PC-3 (cell line): ENCODE measurements at regions not wholly inside any gene's neighbourhood (a gene's known extent, or its start where the extent isn't known, plus 50 kb on each side); places are given as distances from the start of the nearest gene placed in this dataset.
"Not testable (repeated sequence)": the region's sequence is repeated elsewhere in the genome, so short reads cannot be mapped to it uniquely, and the experiment has no call there.

ENCODE experiments used
- ATAC-seq: fragments of 200-7000 bp; cut with Tn5 transposase; 2 replicates; pipeline ENCODE4 v1.9.1; 2020; ENCODE audit warnings: mild to moderate bottlenecking, moderate library complexity
- BruUV-seq: library from RNA; stranded (reverse); fragments of 400-500 nt; replicated peaks from 2 replicates; lab custom pipeline; 2021; lab: Mats Ljungman, UMichigan
- CTCF ChIA-PET: fragments of 300-600 bp; sonication (Branson Sonifier 250); formaldehyde crosslinking; loops from one replicate; lab custom pipeline; 2022; ENCODE audit warnings: antibody characterized with exemption; lab: Charles Lee
- POLR2A ChIA-PET: fragments of 300-600 bp; sonication (Branson Sonifier 250); formaldehyde crosslinking; loops from one replicate; lab custom pipeline; 2022; ENCODE audit warnings: antibody characterized with exemption; ENCODE audit not compliant: unreplicated experiment; lab: Charles Lee
- DNase-seq: peaks from one replicate; pipeline ENCODE4 v3.0.0-alpha.2; 2015
- H2AFZ ChIP-seq: fragments of 300-600 bp; sonication (generic); 2 replicates; pipeline ENCODE4 v1.6.0; 2016; ENCODE audit warnings: antibody characterized with exemption, low read length
- H3F3A ChIP-seq: fragments of 300-600 bp; sonication (generic); one replicate; pipeline ENCODE4 v1.6.0; 2017; ENCODE audit warnings: antibody characterized with exemption, low read length, control low read depth, mild to moderate bottlenecking; ENCODE audit not compliant: unreplicated experiment
- H3K27ac ChIP-seq: fragments of 300-600 bp; sonication (generic); 2 replicates; pipeline ENCODE4 v1.5.1; 2016; ENCODE audit warnings: mild to moderate bottlenecking, low read length
- H3K27me3 ChIP-seq: fragments of 300-600 bp; sonication (generic); 2 replicates; pipeline ENCODE4 v1.6.1; 2016; ENCODE audit warnings: low read length, mixed read lengths
- H3K36me3 ChIP-seq: fragments of 300-600 bp; sonication (generic); 2 replicates; pipeline ENCODE4 v1.6.1; 2016; ENCODE audit warnings: low read depth, mixed run types, low read length, mixed read lengths
- H3K4me1 ChIP-seq: fragments of 300-600 bp; sonication (generic); 2 replicates; pipeline ENCODE4 v1.5.1; 2016; ENCODE audit warnings: low read length; ENCODE audit not compliant: insufficient read depth
- H3K4me2 ChIP-seq: fragments of 300-600 bp; sonication (generic); 2 replicates; pipeline ENCODE4 v1.6.0; 2016; ENCODE audit warnings: low read length
- H3K4me3 ChIP-seq: fragments of 300-600 bp; sonication (generic); 2 replicates; pipeline ENCODE4 v1.5.1; 2016; ENCODE audit warnings: mild to moderate bottlenecking, low read length, mixed read lengths
- H3K79me2 ChIP-seq: fragments of 300-600 bp; sonication (generic); 2 replicates; pipeline ENCODE4 v1.6.1; 2017; ENCODE audit warnings: low read length, mixed read lengths
- H3K9ac ChIP-seq: fragments of 300-600 bp; sonication (generic); 2 replicates; pipeline ENCODE4 v1.6.0; 2016; ENCODE audit warnings: mild to moderate bottlenecking, low read length
- H3K9me2 ChIP-seq: fragments of 300-600 bp; sonication (generic); replicated peaks from 2 replicates; pipeline ENCODE4 v1.6.1; 2016; ENCODE audit warnings: mixed run types, low read length, mixed read lengths
- H3K9me3 ChIP-seq: fragments of 300-600 bp; sonication (generic); 2 replicates; pipeline ENCODE4 v1.6.1; 2016; ENCODE audit warnings: low read length, mixed read lengths
- H4K20me1 ChIP-seq: fragments of 300-600 bp; sonication (generic); 2 replicates; pipeline ENCODE4 v1.6.1; 2016; ENCODE audit warnings: low read length, mixed read lengths
- EZH2 ChIP-seq: fragments of 300-600 bp; sonication (generic); IDR thresholded peaks from one replicate; pipeline ENCODE4 v1.6.1; 2017; ENCODE audit warnings: antibody characterized with exemption, mild to moderate bottlenecking, low read length; ENCODE audit not compliant: unreplicated experiment
- EZH2phosphoT487 ChIP-seq: fragments of 300-600 bp; sonication (generic); IDR thresholded peaks from 2 replicates; pipeline ENCODE4 v1.6.1; 2018; ENCODE audit warnings: mild to moderate bottlenecking, antibody characterized with exemption, low read length, borderline replicate concordance
- intact Hi-C: fragments of 100-400 bp; cut with micrococcal nuclease; formaldehyde crosslinking; loops from 2 replicates; pipeline ENCODE4 v1.9.0; 2023
- TF ChIP-seq, protein P1 (sequence below): fragments of 300-600 bp; sonication (generic); conservative IDR thresholded peaks from 2 replicates; pipeline ENCODE4 v1.5.1; 2017; ENCODE audit warnings: antibody characterized with exemption, low read depth, mild to moderate bottlenecking, low read length

- H3K4me1 ChIP-seq = peaks cover 23% of the 10 kb centered on the region
- no peak overlapping the region for H2AFZ ChIP-seq
- H3K27me3 ChIP-seq = no peaks in the 10 kb centered on the region
- POLR2A ChIA-PET = no interaction called here
- DNase-seq = no peak
- peaks cover 6% of the 10 kb centered on the region for H3F3A ChIP-seq
- no peak overlapping the region for H3K4me3 ChIP-seq
- H3K9ac ChIP-seq = no peak overlapping the region
- TF ChIP-seq, protein P1, sequence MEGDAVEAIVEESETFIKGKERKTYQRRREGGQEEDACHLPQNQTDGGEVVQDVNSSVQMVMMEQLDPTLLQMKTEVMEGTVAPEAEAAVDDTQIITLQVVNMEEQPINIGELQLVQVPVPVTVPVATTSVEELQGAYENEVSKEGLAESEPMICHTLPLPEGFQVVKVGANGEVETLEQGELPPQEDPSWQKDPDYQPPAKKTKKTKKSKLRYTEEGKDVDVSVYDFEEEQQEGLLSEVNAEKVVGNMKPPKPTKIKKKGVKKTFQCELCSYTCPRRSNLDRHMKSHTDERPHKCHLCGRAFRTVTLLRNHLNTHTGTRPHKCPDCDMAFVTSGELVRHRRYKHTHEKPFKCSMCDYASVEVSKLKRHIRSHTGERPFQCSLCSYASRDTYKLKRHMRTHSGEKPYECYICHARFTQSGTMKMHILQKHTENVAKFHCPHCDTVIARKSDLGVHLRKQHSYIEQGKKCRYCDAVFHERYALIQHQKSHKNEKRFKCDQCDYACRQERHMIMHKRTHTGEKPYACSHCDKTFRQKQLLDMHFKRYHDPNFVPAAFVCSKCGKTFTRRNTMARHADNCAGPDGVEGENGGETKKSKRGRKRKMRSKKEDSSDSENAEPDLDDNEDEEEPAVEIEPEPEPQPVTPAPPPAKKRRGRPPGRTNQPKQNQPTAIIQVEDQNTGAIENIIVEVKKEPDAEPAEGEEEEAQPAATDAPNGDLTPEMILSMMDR = no peak
- TF ChIP-seq EZH2 (no peak), EZH2phosphoT487 (no peak)
- H3K4me2 ChIP-seq = no peak overlapping the region
- intact Hi-C loops = no loop called here
- ATAC-seq = no peak
- no peaks in the 10 kb centered on the region for H3K9me3 ChIP-seq
- no TSS peak for BruUV-seq
- H3K36me3 ChIP-seq = no peaks in the 10 kb centered on the region
- H3K27ac ChIP-seq = no peak overlapping the region
- H3K9me2 ChIP-seq = no peaks in the 10 kb centered on the region
- CTCF ChIA-PET = no interaction called here
- no peaks in the 10 kb centered on the region for H4K20me1 ChIP-seq
- no peaks in the 10 kb centered on the region for H3K79me2 ChIP-seq
Observed at GRCh38 chr12:116374207-116374606, 96.7 kb upstream of the MED13L start.

DNA sequence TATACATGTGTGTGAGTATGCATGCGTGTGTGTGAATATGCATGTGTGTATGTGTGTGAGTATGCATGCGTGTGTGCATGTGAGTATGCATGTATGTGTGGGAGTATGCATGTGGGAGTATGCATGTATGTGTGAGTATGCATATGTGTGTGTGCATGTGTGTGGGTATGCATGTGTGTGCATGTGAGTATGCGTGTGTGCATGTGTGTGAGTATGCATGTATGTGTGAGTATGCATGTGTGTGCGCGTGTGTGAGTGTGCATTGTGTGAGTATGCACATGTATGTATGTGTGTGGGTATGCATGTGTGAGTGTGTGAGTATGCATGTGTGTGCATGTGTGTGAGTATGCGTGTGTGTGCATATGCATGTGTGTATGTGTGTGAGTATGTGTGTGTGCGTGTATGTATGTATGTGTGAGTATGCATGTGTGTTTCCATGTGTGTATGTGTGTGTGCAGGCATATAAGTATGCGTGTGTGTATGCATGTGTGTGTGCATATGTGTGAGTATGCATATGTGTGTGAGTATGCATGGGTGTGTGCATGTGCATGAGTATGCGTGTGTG lies 97.9 kb upstream of the MED13L start:
- no peak overlapping the region for H3K4me2 ChIP-seq
- TF ChIP-seq EZH2 = no peak
- TF ChIP-seq EZH2phosphoT487 = no peak
- TF ChIP-seq, protein P1 = no peak
- intact Hi-C loops = no loop called here
- H3K4me1 ChIP-seq = peaks cover 23% of the 10 kb centered on the region
- no peak overlapping the region for H3K27ac ChIP-seq
- BruUV-seq = no TSS peak
- H3K9me3 ChIP-seq = no peaks in the 10 kb centered on the region
- no peaks in the 10 kb centered on the region for H3K36me3 ChIP-seq
- no peak overlapping the region for H3K4me3 ChIP-seq
- no peaks in the 10 kb centered on the region for H3K79me2 ChIP-seq
- H3K9ac ChIP-seq = no peak overlapping the region
- peaks cover 6% of the 10 kb centered on the region for H3F3A ChIP-seq
- no peak for DNase-seq
- no peaks in the 10 kb centered on the region for H3K9me2 ChIP-seq
- no peaks in the 10 kb centered on the region for H4K20me1 ChIP-seq
- no peak overlapping the region for H2AFZ ChIP-seq
- CTCF ChIA-PET = no interaction called here
- POLR2A ChIA-PET = no interaction called here
- no peak for ATAC-seq
- H3K27me3 ChIP-seq = no peaks in the 10 kb centered on the region

DNA sequence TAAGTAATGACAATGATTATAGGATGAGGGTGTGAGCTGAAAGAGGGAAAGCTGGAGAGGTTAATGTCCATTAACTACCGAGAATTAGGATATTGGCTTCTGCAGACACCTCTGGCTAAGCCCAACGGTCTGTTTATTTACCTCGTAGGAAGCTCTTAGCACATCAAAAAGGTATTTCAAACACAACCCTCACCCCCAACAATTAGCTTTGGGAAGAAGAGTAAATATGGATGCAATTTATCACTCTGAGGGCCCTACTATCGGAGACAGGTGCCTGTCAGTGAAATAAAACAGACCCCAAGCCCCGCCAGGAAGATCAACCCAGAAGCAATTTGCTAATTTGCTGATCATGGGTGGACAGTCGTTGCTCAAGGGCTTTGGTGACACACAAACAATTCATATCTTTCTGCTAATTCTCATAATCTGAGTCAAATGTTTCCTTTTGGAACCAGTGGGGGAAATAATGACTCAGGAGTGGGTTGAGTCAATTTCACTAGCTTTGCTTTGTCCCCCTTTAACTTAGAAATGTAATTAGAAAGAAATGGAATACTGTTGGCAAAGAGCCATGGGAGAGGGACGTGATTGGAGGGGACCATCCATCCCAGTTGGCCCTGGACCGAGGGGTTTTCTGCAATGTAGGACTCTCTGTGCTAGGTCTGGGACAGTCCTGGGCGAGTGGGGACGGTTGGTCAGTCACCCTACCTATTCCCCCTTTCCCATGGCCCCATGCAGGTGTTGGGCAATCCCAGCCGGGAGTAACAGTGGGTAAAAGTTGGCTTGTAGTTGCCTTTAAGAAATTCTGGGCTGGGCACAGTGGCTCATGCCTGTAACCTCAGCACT lies 99.1 kb upstream of the MED13L start:
- Histone ChIP-seq H3K4me1 (peaks cover 30% of the 10 kb centered on the region), H3K79me2 (no peaks in the 10 kb centered on the region), H3F3A (peaks cover 6% of the 10 kb centered on the region), H3K9ac (peak overlapping the region; percentile 48), H3K9me3 (no peaks in the 10 kb centered on the region), H4K20me1 (no peaks in the 10 kb centered on the region), H3K4me2 (peak overlapping the region; percentile 77), H3K4me3 (peak overlapping the region; percentile 47), H3K27ac (peak overlapping the region; percentile 87), H3K9me2 (no peaks in the 10 kb centered on the region), H2AFZ (peak overlapping the region; percentile 55), H3K36me3 (no peaks in the 10 kb centered on the region), H3K27me3 (no peaks in the 10 kb centered on the region)
- no TSS peak for BruUV-seq
- TF ChIP-seq EZH2 (no peak), EZH2phosphoT487 (no peak)
- TF ChIP-seq, protein P1 = no peak
- intact Hi-C loops = loop anchor here (2.0 kb wide), 1 partner anchor 56 kb away; no protein-coding TSS in a partner anchor
- DNase-seq (peak; percentile 96), ATAC-seq (peak; percentile 65)
- CTCF ChIA-PET = no interaction called here
- POLR2A ChIA-PET = interaction anchor here (0.6 kb wide), 1 partner anchor 14 kb away, joined by 7 read pairs; no protein-coding TSS in a partner anchor

GRCh38 chr12:116377194-116377571 lies 99.7 kb upstream of the MED13L start:
- not testable (repeated sequence) for BruUV-seq, H2AFZ ChIP-seq
- peak overlapping the region; percentile 87 for H3K27ac ChIP-seq

More at GRCh38 chr12:116377194-116377571, 99.7 kb upstream of the MED13L start:
- H3F3A ChIP-seq, POLR2A ChIA-PET, H4K20me1 ChIP-seq, ATAC-seq, H3K9me3 ChIP-seq, H3K79me2 ChIP-seq, H3K27me3 ChIP-seq, H3K36me3 ChIP-seq, H3K4me3 ChIP-seq, DNase-seq, H3K9me2 ChIP-seq: not testable (repeated sequence)
- Histone ChIP-seq H3K4me1 (peaks cover 36% of the 10 kb centered on the region), H3K4me2 (peak overlapping the region; percentile 77), H3K9ac (peak overlapping the region; percentile 48)
- intact Hi-C loops = loop anchor here (2.0 kb wide), 1 partner anchor 56 kb away; no protein-coding TSS in a partner anchor
- CTCF ChIA-PET = interaction anchor here (0.5 kb wide), 1 partner anchor 12 kb away, joined by 5 read pairs; no protein-coding TSS in a partner anchor
